Sigmoid colon (tissue), 6 donors: ENCODE measurements at regions not wholly inside any gene's neighbourhood (a gene's known extent, or its start where the extent isn't known, plus 50 kb on each side); places are given as distances from the start of the nearest gene placed in this dataset.

Source experiments
- DNase-seq: peaks from one replicate; pipeline ENCODE4 v3.0.0-alpha.2; 2019
- H3K27ac ChIP-seq, 4 donors: fragments of 200-600 bp; sonication (generic); one replicate each; pipeline ENCODE4 v1.5.1; 2016 to 2019; ENCODE audit warnings: mild to moderate bottlenecking in 1 of 4
- H3K27me3 ChIP-seq, 3 donors: fragments of 200-600 bp; sonication (generic); one replicate each; pipeline ENCODE4 v1.5.1; 2019; ENCODE audit warnings: mild to moderate bottlenecking in 1 of 3
- H3K36me3 ChIP-seq, 4 donors: fragments of 200-600 bp; sonication (generic); one replicate each; pipeline ENCODE4 v1.5.1; 2016 to 2019
- H3K4me1 ChIP-seq, 4 donors: fragments of 200-600 bp; sonication (generic); one replicate each; pipeline ENCODE4 v1.5.1; 2017 to 2019
- H3K4me3 ChIP-seq, 4 donors: fragments of 200-600 bp; sonication (generic); one replicate each; pipeline ENCODE4 v1.5.1; 2017 to 2019; ENCODE audit warnings: mild to moderate bottlenecking in 2 of 4, moderate library complexity in 1 of 4
- H3K9me3 ChIP-seq, 4 donors: fragments of 200-600 bp in 3 of 4; sonication (generic) in 3 of 4; one replicate each; pipeline versions ENCODE4 v1.5.1 to v1.6.1; 2013 to 2019
- EP300 ChIP-seq, 4 donors: sonication (generic); formaldehyde crosslinking; IDR thresholded peaks; one replicate each; pipeline ENCODE4 v1.6.1; 2017; ENCODE audit warnings: antibody characterized with exemption in 4 of 4
- POLR2A ChIP-seq, 2 donors: fragments of 450-650 bp; IDR thresholded peaks; one replicate each; pipeline ENCODE4 v1.6.1; 2016; ENCODE audit warnings: antibody characterized with exemption in 2 of 2, mild to moderate bottlenecking in 2 of 2, moderate library complexity in 2 of 2
- POLR2AphosphoS5 ChIP-seq, 4 donors: sonication (generic); formaldehyde crosslinking; IDR thresholded peaks; one replicate each; pipeline ENCODE4 v1.6.1; 2017; ENCODE audit warnings: antibody characterized with exemption in 4 of 4
- WGBS, 2 donors: extraction: QIAGEN DNeasy Blood & Tissue Kit; methylation state at CpG; one replicate each; pipeline ENCODE4 v1.1.7; 2013; 5-methylcytosine and 5-hydroxymethylcytosine counted together
- intact Hi-C: fragments of 100-400 bp; cut with DNase I; formaldehyde crosslinking; loops from one replicate; pipeline ENCODE4 v1.15.1; 2023
- TF ChIP-seq, protein P1 (sequence below), 4 experiments: fragments of 450-650 bp in 3 of 4; fragments of 200-600 bp in 1 of 4; IDR thresholded peaks; one replicate each; pipeline ENCODE4 v1.5.1; 2016 to 2019; ENCODE audit warnings: antibody characterized with exemption in 4 of 4, mild to moderate bottlenecking in 3 of 4, moderate library complexity in 2 of 4
- donor health status: healthy with polysubstance abuse.
- donor health status: healthy.

DNA sequence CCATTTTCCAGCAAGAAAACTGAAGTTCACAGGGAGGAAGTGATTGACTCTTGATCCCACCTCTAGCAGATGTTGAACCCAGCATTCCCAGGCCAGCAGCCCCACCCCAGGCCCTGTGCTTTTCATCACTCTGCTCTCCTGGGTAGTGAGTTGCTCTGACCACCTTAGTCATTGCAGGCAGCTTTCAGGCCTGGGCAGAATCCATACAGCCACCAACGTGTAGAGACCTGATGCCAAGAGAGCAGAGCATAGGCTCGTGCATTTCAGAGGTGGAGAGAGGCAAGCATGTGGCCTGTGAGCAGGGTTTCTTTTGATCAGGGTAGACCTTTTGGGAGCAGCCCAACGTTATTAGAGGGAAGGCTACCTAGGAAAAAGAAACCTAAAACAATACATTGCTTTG is 334.6 kb downstream of the PTEN start:
- WGBS, 2 donors = 91 to 98% methylated on average over 3 of the region's 3 CpGs
- Histone ChIP-seq H3K27ac (no peak overlapping the region), H3K4me3 (no peak overlapping the region), H3K27me3 (no peaks in the 10 kb centered on the region), H3K36me3 (no peaks in the 10 kb centered on the region), H3K9me3 (no peaks in the 10 kb centered on the region), H3K4me1 (no peaks in the 10 kb centered on the region)
- TF ChIP-seq POLR2A (IDR thresholded peaks at IDR 0.05) = no peak
- TF ChIP-seq EP300 (IDR thresholded peaks at IDR 0.05) = no peak
- TF ChIP-seq, protein P1, sequence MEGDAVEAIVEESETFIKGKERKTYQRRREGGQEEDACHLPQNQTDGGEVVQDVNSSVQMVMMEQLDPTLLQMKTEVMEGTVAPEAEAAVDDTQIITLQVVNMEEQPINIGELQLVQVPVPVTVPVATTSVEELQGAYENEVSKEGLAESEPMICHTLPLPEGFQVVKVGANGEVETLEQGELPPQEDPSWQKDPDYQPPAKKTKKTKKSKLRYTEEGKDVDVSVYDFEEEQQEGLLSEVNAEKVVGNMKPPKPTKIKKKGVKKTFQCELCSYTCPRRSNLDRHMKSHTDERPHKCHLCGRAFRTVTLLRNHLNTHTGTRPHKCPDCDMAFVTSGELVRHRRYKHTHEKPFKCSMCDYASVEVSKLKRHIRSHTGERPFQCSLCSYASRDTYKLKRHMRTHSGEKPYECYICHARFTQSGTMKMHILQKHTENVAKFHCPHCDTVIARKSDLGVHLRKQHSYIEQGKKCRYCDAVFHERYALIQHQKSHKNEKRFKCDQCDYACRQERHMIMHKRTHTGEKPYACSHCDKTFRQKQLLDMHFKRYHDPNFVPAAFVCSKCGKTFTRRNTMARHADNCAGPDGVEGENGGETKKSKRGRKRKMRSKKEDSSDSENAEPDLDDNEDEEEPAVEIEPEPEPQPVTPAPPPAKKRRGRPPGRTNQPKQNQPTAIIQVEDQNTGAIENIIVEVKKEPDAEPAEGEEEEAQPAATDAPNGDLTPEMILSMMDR (IDR thresholded peaks at IDR 0.05) = no peak
- TF ChIP-seq POLR2AphosphoS5 (IDR thresholded peaks at IDR 0.05) = no peak
- DNase-seq = no peak
- intact Hi-C loops = no loop called here

- Histone ChIP-seq H3K9me3 (no peaks in the 10 kb centered on the region), H3K4me1 (no peaks in the 10 kb centered on the region), H3K4me3 (no peak overlapping the region), H3K27ac (no peak overlapping the region), H3K27me3 (no peaks in the 10 kb centered on the region), H3K36me3 (no peaks in the 10 kb centered on the region)
- TF ChIP-seq POLR2AphosphoS5 (IDR thresholded peaks at IDR 0.05) (no peak), POLR2A (IDR thresholded peaks at IDR 0.05) (no peak), EP300 (IDR thresholded peaks at IDR 0.05) (no peak)
- TF ChIP-seq, protein P1 (IDR thresholded peaks at IDR 0.05) = no peak
- intact Hi-C loops = no loop called here
- WGBS, 2 donors = 57 to 80% methylated on average over 3 of the region's 3 CpGs
- DNase-seq = no peak
Observed at GRCh38 chr10:88200312-88201032, 337.0 kb downstream of the PTEN start.

DNA sequence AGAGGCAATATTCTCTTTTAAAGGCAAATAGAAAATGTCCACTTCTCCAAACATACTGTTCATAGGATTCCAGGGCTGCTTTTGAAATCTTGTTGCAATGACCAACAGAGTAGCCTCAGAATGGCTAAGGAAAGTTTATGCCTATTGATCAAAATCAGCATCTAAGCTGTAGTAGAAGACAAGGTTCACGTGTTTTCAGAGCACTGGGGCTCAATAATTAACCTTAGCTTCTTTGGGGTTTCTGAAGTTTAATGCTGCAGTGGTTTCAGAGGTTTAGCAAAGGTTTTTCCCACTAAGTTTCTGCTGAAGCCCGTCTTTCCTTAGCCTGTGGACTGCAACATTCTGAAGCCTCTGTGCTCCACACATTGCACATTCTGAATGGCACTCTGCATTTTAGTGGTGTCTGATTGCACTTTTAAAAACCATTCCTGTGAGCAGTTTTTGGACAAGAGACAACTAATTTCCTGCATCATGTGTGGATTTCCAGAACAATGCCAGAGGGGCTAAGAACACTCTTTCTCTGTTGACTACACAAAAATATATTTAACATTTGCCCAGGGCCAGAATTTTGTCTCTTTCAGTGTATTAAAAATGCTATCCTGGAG is 342.5 kb downstream of the PTEN start:
- H3K27me3 ChIP-seq = no peaks in the 10 kb centered on the region
- no peak for DNase-seq
- no peak overlapping the region for H3K4me3 ChIP-seq
- no peaks in the 10 kb centered on the region for H3K36me3 ChIP-seq
- WGBS, 2 donors = 86 to 88% methylated on average over 2 of the region's 2 CpGs
- TF ChIP-seq POLR2A (IDR thresholded peaks at IDR 0.05) (no peak), EP300 (IDR thresholded peaks at IDR 0.05) (no peak), POLR2AphosphoS5 (IDR thresholded peaks at IDR 0.05) (no peak)
- TF ChIP-seq, protein P1 (IDR thresholded peaks at IDR 0.05) = no peak
- H3K27ac ChIP-seq = no peak overlapping the region
- no peaks in the 10 kb centered on the region for H3K4me1 ChIP-seq
- H3K9me3 ChIP-seq = no peaks in the 10 kb centered on the region
- intact Hi-C loops = no loop called here

DNA sequence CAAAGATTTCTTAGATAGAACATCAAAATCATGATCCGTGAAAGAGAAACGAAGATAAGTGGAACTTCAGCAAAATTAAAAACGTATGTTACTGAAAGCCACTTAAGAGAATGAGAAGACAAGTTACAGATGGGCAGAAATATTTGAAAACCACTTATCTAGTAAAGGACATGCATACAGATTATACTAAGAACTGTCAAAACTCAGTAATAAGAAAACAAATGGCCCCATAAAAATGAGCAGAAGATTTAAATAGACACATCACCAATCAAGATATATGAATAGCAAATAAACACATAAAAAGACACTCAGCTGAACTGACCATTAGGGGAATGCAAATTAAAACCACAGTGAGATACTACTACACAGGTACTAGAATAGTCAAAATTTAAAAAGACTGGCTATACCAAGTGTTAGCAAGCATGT is 343.7 kb downstream of the PTEN start:
- no peaks in the 10 kb centered on the region for H3K36me3 ChIP-seq
- intact Hi-C loops = no loop called here
- TF ChIP-seq POLR2A (IDR thresholded peaks at IDR 0.05) = no peak
- TF ChIP-seq, protein P1 (IDR thresholded peaks at IDR 0.05) = no peak
- TF ChIP-seq POLR2AphosphoS5 (IDR thresholded peaks at IDR 0.05) = no peak
- TF ChIP-seq EP300 (IDR thresholded peaks at IDR 0.05) = no peak
- DNase-seq = no peak
- no peaks in the 10 kb centered on the region for H3K27me3 ChIP-seq
- no peaks in the 10 kb centered on the region for H3K4me1 ChIP-seq
- no peaks in the 10 kb centered on the region for H3K9me3 ChIP-seq
- no peak overlapping the region for H3K4me3 ChIP-seq
- H3K27ac ChIP-seq = no peak overlapping the region
- 74 to 79% methylated on average over 3 of the region's 3 CpGs for WGBS, 2 donors
